ENCODE measurements at regions not wholly inside any gene's neighbourhood (a gene's known extent, or its start where the extent isn't known, plus 50 kb on each side); places are given as distances from the start of the nearest gene placed in this dataset.

DNA sequence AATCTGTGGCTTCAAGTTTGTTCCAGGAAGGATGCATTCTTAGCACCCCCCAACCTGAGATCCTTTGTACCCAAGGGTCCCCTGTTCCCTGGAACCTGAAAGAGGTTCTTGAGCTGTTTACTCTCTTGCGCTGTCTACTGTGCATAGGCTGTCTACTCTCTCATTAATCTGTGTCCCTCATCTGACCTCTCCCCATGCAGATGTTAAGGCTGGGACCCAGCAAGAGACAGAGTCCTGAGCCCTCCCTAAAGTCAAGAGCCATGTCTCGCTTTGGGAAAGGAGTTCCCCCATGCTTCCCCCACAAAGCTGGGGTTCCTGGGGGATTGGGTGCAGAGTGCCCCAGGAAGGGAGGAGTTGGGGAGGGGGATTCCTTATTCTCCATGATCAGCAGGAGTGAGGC is 312.9 kb downstream of the CYP26B1 start:
- TF ChIP-seq, protein P1, sequence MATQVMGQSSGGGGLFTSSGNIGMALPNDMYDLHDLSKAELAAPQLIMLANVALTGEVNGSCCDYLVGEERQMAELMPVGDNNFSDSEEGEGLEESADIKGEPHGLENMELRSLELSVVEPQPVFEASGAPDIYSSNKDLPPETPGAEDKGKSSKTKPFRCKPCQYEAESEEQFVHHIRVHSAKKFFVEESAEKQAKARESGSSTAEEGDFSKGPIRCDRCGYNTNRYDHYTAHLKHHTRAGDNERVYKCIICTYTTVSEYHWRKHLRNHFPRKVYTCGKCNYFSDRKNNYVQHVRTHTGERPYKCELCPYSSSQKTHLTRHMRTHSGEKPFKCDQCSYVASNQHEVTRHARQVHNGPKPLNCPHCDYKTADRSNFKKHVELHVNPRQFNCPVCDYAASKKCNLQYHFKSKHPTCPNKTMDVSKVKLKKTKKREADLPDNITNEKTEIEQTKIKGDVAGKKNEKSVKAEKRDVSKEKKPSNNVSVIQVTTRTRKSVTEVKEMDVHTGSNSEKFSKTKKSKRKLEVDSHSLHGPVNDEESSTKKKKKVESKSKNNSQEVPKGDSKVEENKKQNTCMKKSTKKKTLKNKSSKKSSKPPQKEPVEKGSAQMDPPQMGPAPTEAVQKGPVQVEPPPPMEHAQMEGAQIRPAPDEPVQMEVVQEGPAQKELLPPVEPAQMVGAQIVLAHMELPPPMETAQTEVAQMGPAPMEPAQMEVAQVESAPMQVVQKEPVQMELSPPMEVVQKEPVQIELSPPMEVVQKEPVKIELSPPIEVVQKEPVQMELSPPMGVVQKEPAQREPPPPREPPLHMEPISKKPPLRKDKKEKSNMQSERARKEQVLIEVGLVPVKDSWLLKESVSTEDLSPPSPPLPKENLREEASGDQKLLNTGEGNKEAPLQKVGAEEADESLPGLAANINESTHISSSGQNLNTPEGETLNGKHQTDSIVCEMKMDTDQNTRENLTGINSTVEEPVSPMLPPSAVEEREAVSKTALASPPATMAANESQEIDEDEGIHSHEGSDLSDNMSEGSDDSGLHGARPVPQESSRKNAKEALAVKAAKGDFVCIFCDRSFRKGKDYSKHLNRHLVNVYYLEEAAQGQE (IDR thresholded peaks at IDR 0.05; ENCODE audit: insufficient read depth in 1 of 2, low read depth in 2 of 2, low read length in 2 of 2), result no peak
- TF ChIP-seq POLR2AphosphoS5 (IDR thresholded peaks at IDR 0.05; ENCODE audit: low read depth, low read length) (no peak), TAF1 (IDR thresholded peaks at IDR 0.05; ENCODE audit: borderline replicate concordance, insufficient read depth, low read length) (no peak)
